Keratinocyte (primary cell): ENCODE measurements at regions not wholly inside any gene's neighbourhood (a gene's known extent, or its start where the extent isn't known, plus 50 kb on each side); places are given as distances from the start of the nearest gene placed in this dataset.

ENCODE experiments used
- DNase-seq: peaks from one replicate; pipeline ENCODE4 v3.0.0-alpha.2; 2011; ENCODE audit warnings: low read depth, missing footprints, low spot score
- FAIRE-seq: peaks from 2 replicates; lab custom pipeline; 2011; peaks lifted over from hg19 to GRCh38; lab: Jason Lieb, UNC
- H2AFZ ChIP-seq: 2 replicates; pipeline ENCODE4 v1.6.0; 2012; ENCODE audit warnings: low read length, control low read depth, inconsistent platforms; ENCODE audit not compliant: control insufficient read depth
- H3K27ac ChIP-seq: 2 replicates; pipeline ENCODE4 v1.5.1; 2011; ENCODE audit warnings: low read length; ENCODE audit not compliant: control insufficient read depth, insufficient read depth
- H3K27me3 ChIP-seq: 3 replicates; pipeline ENCODE4 v1.6.0; 2011; ENCODE audit warnings: low read length; ENCODE audit not compliant: control insufficient read depth, insufficient read depth; ENCODE audit errors: extremely low read depth
- H3K36me3 ChIP-seq, 2 experiments: 2 replicates in 1 of 2; 3 replicates in 1 of 2; pipeline ENCODE4 v1.5.1; 2011; ENCODE audit warnings: low read length in 2 of 2, mild to moderate bottlenecking in 1 of 2; ENCODE audit not compliant: control insufficient read depth in 2 of 2, insufficient read depth in 2 of 2; ENCODE audit errors: extremely low read depth in 1 of 2
- H3K4me1 ChIP-seq: 3 replicates; pipeline ENCODE4 v1.5.1; 2011; ENCODE audit warnings: low read length; ENCODE audit not compliant: control insufficient read depth, insufficient read depth; ENCODE audit errors: extremely low read depth
- H3K4me2 ChIP-seq: 3 replicates; pipeline ENCODE4 v1.6.0; 2011; ENCODE audit warnings: low read depth, low read length; ENCODE audit not compliant: control insufficient read depth, insufficient read depth; ENCODE audit errors: extremely low read depth
- H3K4me3 ChIP-seq, 3 experiments: fragments of 200-600 bp in 1 of 3; sonication (generic) in 1 of 3; 2 replicates in 2 of 3; 3 replicates in 1 of 3; pipeline ENCODE4 v1.5.1; 2011 to 2016; ENCODE audit warnings: low read length in 3 of 3, mild to moderate bottlenecking in 3 of 3, control low read depth in 2 of 3, inconsistent platforms in 1 of 3, low read depth in 1 of 3, mixed read lengths in 1 of 3, mixed run types in 1 of 3, moderate library complexity in 1 of 3; ENCODE audit not compliant: control insufficient read depth in 2 of 3, insufficient read depth in 2 of 3; ENCODE audit errors: extremely low read depth in 1 of 3
- H3K79me2 ChIP-seq: 2 replicates; pipeline ENCODE4 v1.6.0; 2012; ENCODE audit warnings: low read length; ENCODE audit not compliant: control insufficient read depth, insufficient read depth
- H3K9ac ChIP-seq: 3 replicates; pipeline ENCODE4 v1.6.0; 2011; ENCODE audit warnings: low read length; ENCODE audit not compliant: control insufficient read depth, insufficient read depth; ENCODE audit errors: extremely low read depth
- H3K9me1 ChIP-seq: 3 replicates; pipeline ENCODE4 v1.6.0; 2011; ENCODE audit warnings: low read length; ENCODE audit not compliant: control insufficient read depth, insufficient read depth; ENCODE audit errors: extremely low read depth
- H3K9me3 ChIP-seq: 2 replicates; pipeline ENCODE4 v1.5.1; 2012; ENCODE audit warnings: low read depth, low read length; ENCODE audit not compliant: control insufficient read depth
- H4K20me1 ChIP-seq: 3 replicates; pipeline ENCODE4 v1.6.0; 2011; ENCODE audit warnings: low read length; ENCODE audit not compliant: control insufficient read depth, insufficient read depth; ENCODE audit errors: extremely low read depth
- CTCF ChIP-seq, 3 experiments: IDR thresholded peaks in 1 of 3; conservative IDR thresholded peaks in 1 of 3; optimal IDR thresholded peaks in 1 of 3; 2 replicates in 2 of 3; 3 replicates in 1 of 3; pipeline versions ENCODE3 to v1.5.1; 2011; ENCODE audit warnings: low read length in 3 of 3, mild to moderate bottlenecking in 3 of 3, moderate library complexity in 2 of 3, control low read depth in 1 of 3, inconsistent platforms in 1 of 3; ENCODE audit not compliant: insufficient read depth in 2 of 3; ENCODE audit errors: extremely low read depth in 1 of 3
- EZH2 ChIP-seq: IDR thresholded peaks from one replicate; pipeline ENCODE4 v1.6.1; 2012; ENCODE audit warnings: inconsistent platforms, mild to moderate bottlenecking, low read length, moderate library complexity
- dilution Hi-C: fragments of 300-500 bp; cut with MboI; formaldehyde crosslinking; loops from one replicate; pipeline ENCODE4 v1.7.0; 2020; ENCODE audit warnings: low sequenced_read_pairs; ENCODE audit not compliant: extremely low pct_ligation_motif_present

GRCh38 chr11:8834379-8834778 lies 76.6 kb upstream of the AKIP1 start:
- H4K20me1 ChIP-seq: no peaks in the 10 kb centered on the region
- dilution Hi-C loops: no loop called here
- no peak overlapping the region for H3K27ac ChIP-seq
- peaks cover 37% of the 10 kb centered on the region for H3K4me1 ChIP-seq
- no peaks in the 10 kb centered on the region for H3K27me3 ChIP-seq
- no peaks in the 10 kb centered on the region for H3K9me1 ChIP-seq
- H3K9ac ChIP-seq: no peak overlapping the region
- TF ChIP-seq EZH2 (no peak), CTCF (optimal IDR thresholded peaks at IDR 0.05 in 1 of 3, IDR thresholded peaks at IDR 0.05 in 1 of 3, conservative IDR thresholded peaks at IDR 0.05 in 1 of 3; ENCODE audit: extremely low read depth in 1 of 3, insufficient read depth in 2 of 3, low read length in 3 of 3) (no peak)
- H3K36me3 ChIP-seq: no peaks in the 10 kb centered on the region
- no peaks in the 10 kb centered on the region for H3K79me2 ChIP-seq
- FAIRE-seq (no peak), DNase-seq (no peak)
- no peaks in the 10 kb centered on the region for H3K9me3 ChIP-seq
- no peak overlapping the region for H3K4me3 ChIP-seq
- H3K4me2 ChIP-seq: peak overlapping the region; percentile 7
- no peak overlapping the region for H2AFZ ChIP-seq

GRCh38 chr11:8838248-8838647 lies 72.7 kb upstream of the AKIP1 start:
- H3K9me3 ChIP-seq: no peaks in the 10 kb centered on the region
- no peaks in the 10 kb centered on the region for H3K79me2 ChIP-seq
- dilution Hi-C loops: no loop called here
- no peak overlapping the region for H3K27ac ChIP-seq
- FAIRE-seq (no peak), DNase-seq (no peak)
- no peak overlapping the region for H3K9ac ChIP-seq
- H4K20me1 ChIP-seq: no peaks in the 10 kb centered on the region
- H3K4me1 ChIP-seq: peaks cover 26% of the 10 kb centered on the region
- H3K27me3 ChIP-seq: no peaks in the 10 kb centered on the region
- H2AFZ ChIP-seq: no peak overlapping the region
- no peaks in the 10 kb centered on the region for H3K9me1 ChIP-seq
- TF ChIP-seq CTCF (optimal IDR thresholded peaks at IDR 0.05 in 1 of 3, IDR thresholded peaks at IDR 0.05 in 1 of 3, conservative IDR thresholded peaks at IDR 0.05 in 1 of 3; ENCODE audit: extremely low read depth in 1 of 3, insufficient read depth in 2 of 3, low read length in 3 of 3) (no peak), EZH2 (no peak)
- no peaks in the 10 kb centered on the region for H3K36me3 ChIP-seq
- no peak overlapping the region for H3K4me3 ChIP-seq
- no peak overlapping the region for H3K4me2 ChIP-seq
